HAP-1 (cell line): ENCODE measurements at regions not wholly inside any gene's neighbourhood (a gene's known extent, or its start where the extent isn't known, plus 50 kb on each side); places are given as distances from the start of the nearest gene placed in this dataset.

Experiments used
- DNase-seq, 2 experiments: peaks; one replicate each; pipeline ENCODE4 v3.0.0-alpha.2; 2016 to 2020; ENCODE audit warnings: low spot score in 2 of 2
- H3K27me3 ChIP-seq: fragments of 250-450 bp; sonication (Bioruptor Pico); 2 replicates; pipeline ENCODE4 v1.5.1; 2020; ENCODE audit warnings: low read depth, mild to moderate bottlenecking, moderate library complexity
- H3K36me3 ChIP-seq: fragments of 250-450 bp; sonication (Bioruptor Pico); replicated peaks from 2 replicates; pipeline ENCODE4 v1.5.1; 2020; ENCODE audit warnings: mild to moderate bottlenecking
- H3K4me1 ChIP-seq: fragments of 250-450 bp; sonication (Bioruptor Pico); 2 replicates; pipeline ENCODE4 v1.5.1; 2020; ENCODE audit warnings: mild to moderate bottlenecking
- H3K4me3 ChIP-seq: fragments of 250-450 bp; sonication (Bioruptor Pico); 2 replicates; pipeline ENCODE4 v1.5.1; 2020; ENCODE audit warnings: mild to moderate bottlenecking, moderate library complexity
- H3K9me3 ChIP-seq: fragments of 250-450 bp; sonication (Bioruptor Pico); 2 replicates; pipeline ENCODE4 v1.5.1; 2020; ENCODE audit warnings: mild to moderate bottlenecking, moderate library complexity
- in situ Hi-C: fragments of 300-500 bp; cut with MboI; formaldehyde crosslinking; loops from 3 replicates; pipeline ENCODE4 v1.14.3; 2020; ENCODE audit warnings: low sequenced_read_pairs, inconsistent platforms, mixed read lengths

DNA sequence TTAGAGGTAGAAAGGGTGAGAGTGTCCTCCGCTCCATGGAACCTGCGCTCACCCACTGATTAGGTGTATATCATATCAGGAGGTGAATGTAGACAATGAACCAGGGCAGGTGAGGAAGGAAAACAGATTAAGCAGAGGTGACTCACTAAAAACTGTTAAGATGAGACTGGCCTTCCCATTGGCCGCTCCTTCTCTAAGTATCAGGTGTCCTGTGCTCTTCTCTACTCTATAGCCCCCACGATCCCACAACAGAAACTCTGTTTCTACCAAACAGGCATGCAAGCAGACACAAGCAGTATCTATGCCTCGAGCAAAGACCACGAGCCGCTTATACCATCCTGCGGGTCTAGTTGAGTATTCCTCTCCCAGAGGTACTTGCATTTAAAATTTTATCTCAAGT lies 103.1 kb downstream of the SNX19 start:
- in situ Hi-C loops: no loop called here
- H3K36me3 ChIP-seq: no peaks in the 10 kb centered on the region
- no peaks in the 10 kb centered on the region for H3K4me1 ChIP-seq
- no peaks in the 10 kb centered on the region for H3K27me3 ChIP-seq
- no peak overlapping the region for H3K4me3 ChIP-seq
- H3K9me3 ChIP-seq: no peaks in the 10 kb centered on the region
- DNase-seq: no peak

GRCh38 chr11:130813638-130814037 lies 102.6 kb downstream of the SNX19 start:
- in situ Hi-C loops: no loop called here
- Histone ChIP-seq H3K4me1 (no peaks in the 10 kb centered on the region), H3K36me3 (no peaks in the 10 kb centered on the region), H3K27me3 (no peaks in the 10 kb centered on the region), H3K4me3 (no peak overlapping the region), H3K9me3 (no peaks in the 10 kb centered on the region)
- DNase-seq: no peak

DNA sequence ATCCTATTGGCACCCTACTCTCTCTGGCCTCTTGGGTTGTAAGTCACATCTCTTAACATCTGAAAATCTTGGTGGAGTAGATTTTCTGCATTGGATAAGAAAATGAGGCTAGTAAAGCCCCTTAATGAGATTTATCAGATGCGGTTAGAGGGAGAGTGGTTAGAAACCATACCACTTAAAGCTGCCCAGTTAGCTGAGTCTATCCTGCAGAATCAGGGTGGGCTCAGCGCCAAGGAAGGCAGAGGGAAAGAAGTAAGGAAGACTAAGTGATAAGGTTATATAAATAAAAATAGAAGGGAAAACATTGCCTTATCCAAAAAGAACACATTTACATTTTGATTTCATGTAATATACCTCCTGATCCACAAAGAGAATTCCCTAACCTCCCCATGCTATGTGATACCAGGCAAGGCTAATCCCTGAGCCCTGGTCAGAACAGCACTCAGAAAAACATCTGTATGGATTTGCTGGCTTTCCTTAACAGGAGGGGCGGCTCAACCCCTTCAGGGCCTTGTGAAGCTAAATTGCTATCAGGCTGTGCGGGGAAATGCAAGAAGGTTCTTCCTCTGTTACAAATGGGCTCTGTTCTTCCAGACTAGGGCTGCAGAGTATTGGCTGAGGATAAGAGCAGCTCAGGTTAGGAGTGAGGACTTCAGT lies 101.7 kb downstream of the SNX19 start:
- no peak overlapping the region for H3K4me3 ChIP-seq
- in situ Hi-C loops: no loop called here
- no peaks in the 10 kb centered on the region for H3K4me1 ChIP-seq
- H3K27me3 ChIP-seq: no peaks in the 10 kb centered on the region
- no peaks in the 10 kb centered on the region for H3K36me3 ChIP-seq
- no peaks in the 10 kb centered on the region for H3K9me3 ChIP-seq
- no peak for DNase-seq

DNA sequence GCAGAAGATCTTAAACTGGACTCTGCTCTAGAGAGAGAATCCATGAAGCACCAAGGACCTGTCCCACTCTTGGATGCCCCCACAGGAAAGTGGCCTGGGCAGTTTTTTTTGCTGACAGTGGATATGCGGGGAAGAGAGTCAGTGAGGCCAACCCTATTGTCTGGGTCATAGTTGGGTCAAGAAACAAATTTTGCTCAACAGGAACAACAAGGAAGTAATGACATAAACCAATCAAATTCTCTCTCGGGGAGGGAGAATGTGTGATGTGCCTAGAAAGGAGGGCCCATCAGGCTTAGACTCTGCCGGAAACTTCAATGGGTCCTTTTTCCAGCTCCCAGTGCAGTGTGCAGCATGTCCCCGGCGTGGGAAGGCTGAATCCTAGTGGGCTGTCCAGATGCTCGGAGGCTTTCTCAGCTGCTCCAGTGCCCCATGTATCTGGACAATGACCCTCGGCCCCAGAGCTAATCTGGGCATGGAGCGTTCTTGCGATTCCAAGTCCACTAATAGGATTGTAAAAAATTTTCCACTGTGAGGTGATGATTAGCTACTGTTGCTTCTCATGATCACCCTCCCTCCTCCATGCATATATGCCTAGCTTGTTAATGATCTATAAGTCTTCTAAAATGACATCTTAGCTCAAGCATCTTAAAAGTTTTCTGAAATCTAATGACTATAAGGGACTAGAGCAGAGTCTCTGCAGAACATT lies 101.0 kb downstream of the SNX19 start:
- in situ Hi-C loops: no loop called here
- Histone ChIP-seq H3K36me3 (no peaks in the 10 kb centered on the region), H3K27me3 (no peaks in the 10 kb centered on the region), H3K4me1 (no peaks in the 10 kb centered on the region), H3K9me3 (no peaks in the 10 kb centered on the region), H3K4me3 (no peak overlapping the region)
- DNase-seq: no peak

- no peaks in the 10 kb centered on the region for H3K36me3 ChIP-seq
- no peaks in the 10 kb centered on the region for H3K9me3 ChIP-seq
- in situ Hi-C loops: no loop called here
These were observed 100.3 kb downstream of the SNX19 start for GRCh38 chr11:130815956-130816355.

DNA sequence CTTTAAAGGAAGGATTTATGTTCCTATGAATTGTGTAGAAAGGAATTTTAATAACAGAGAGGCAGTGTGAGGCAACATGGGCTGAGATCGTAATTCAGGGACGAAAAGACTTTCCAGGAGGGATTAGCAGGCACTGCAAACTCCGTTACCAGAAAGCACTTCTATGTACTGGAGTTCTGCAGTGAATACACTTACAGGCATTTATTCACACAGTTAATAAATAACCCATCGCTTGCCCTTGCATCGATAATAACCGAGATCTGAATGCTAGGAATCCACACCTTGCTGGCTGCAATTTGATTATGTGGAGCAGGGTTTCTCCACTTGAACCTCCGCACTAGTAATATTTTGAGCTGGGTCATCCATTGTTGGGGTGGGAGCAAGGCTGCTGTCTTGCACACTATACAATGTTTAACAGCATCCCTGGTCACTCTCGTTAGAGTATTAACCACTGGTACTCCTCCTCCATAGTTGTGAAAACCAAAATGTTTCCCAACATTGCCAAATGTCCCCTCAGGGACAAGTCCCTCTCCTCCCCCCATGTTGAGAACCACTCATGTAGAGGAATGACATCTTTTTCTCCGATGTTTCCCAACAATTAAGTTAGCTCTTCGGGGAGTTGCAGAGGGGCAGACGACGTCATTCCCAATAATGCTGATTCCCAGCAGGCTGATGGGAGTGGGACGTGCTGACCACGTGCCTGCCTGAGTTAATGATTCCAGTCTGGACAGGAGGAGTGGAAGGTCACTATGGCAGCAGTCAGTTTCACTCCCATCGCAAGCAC lies 99.5 kb downstream of the SNX19 start:
- Histone ChIP-seq H3K36me3 (no peaks in the 10 kb centered on the region), H3K9me3 (no peaks in the 10 kb centered on the region), H3K27me3 (no peaks in the 10 kb centered on the region), H3K4me3 (no peak overlapping the region), H3K4me1 (no peaks in the 10 kb centered on the region)
- in situ Hi-C loops: no loop called here
- DNase-seq: no peak

More at GRCh38 chr11:130815956-130816355, 100.3 kb downstream of the SNX19 start:
- H3K27me3 ChIP-seq: no peaks in the 10 kb centered on the region
- H3K4me3 ChIP-seq: no peak overlapping the region
- no peak for DNase-seq
- no peaks in the 10 kb centered on the region for H3K4me1 ChIP-seq

DNA sequence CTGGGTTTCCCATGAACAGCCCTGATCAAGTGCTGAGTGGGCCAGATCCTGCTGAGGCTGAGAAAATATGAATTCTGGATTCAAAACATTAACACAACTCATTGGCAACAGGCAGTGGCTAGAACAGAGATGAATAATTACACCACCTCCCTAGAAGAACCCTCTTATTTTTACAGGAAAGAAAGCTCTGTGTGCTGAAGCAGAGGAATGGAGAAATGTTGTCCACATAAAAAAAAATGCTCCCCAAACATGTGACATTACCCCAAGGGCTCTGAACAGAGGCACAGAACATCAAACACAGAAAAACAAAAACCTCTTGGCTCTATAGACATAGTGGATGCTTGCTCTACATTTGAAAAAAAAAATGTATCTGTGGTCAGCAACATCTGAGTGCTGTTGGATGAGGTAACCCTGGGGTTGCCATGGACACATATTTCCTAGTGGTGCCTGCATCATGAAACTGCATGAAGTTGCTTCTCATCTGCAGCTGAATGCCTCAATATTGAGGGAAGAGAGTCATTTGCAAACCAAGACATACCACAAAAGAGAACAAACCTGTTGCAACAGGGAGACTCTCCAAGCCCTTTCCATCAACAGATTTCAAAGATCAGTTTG lies 98.8 kb downstream of the SNX19 start:
- H3K9me3 ChIP-seq: no peaks in the 10 kb centered on the region
- H3K36me3 ChIP-seq: no peaks in the 10 kb centered on the region
- no peak overlapping the region for H3K4me3 ChIP-seq
- no peaks in the 10 kb centered on the region for H3K4me1 ChIP-seq
- DNase-seq: no peak
- H3K27me3 ChIP-seq: no peaks in the 10 kb centered on the region
- in situ Hi-C loops: no loop called here

- in situ Hi-C loops: no loop called here
These were observed 96.7 kb downstream of the SNX19 start for GRCh38 chr11:130819625-130820024.

More at GRCh38 chr11:130819625-130820024, 96.7 kb downstream of the SNX19 start:
- no peak for DNase-seq
- H3K4me1 ChIP-seq: no peaks in the 10 kb centered on the region
- no peaks in the 10 kb centered on the region for H3K9me3 ChIP-seq
- no peak overlapping the region for H3K4me3 ChIP-seq
- no peaks in the 10 kb centered on the region for H3K36me3 ChIP-seq
- no peaks in the 10 kb centered on the region for H3K27me3 ChIP-seq
